ENCODE measurements at regions not wholly inside any gene's neighbourhood (a gene's known extent, or its start where the extent isn't known, plus 50 kb on each side); places are given as distances from the start of the nearest gene placed in this dataset.

DNA sequence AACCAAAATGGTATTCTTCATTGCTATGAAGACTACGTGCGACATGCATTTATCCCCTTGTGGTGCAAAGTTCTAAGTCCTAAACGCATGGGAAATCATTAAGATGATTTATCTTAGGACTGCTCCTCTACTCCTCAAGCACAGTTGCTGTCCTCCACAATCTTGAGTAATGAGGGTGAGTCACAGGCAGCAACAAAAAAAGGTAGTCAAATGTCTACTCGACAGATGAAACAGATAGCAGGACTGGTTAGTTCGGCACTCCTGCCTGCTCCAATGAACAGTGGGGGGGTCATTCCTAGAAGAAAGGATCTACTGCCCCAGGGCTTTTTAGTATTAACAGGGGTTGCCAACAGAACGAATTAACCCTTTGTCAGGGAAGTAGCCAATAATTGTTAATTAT is 233.7 kb upstream of the FGF13 start (continued):
- TF ChIP-seq SMARCE1 (IDR thresholded peaks at IDR 0.05) (peak; percentile 52; the same call in 1 of the 2 replicates), SAFB2 (IDR thresholded peaks at IDR 0.05; ENCODE audit: borderline replicate concordance, low read depth, low read length, severe bottlenecking) (no peak), ERF (CRISPR knock-in tag; IDR thresholded peaks at IDR 0.05) (no peak), RBM14 (IDR thresholded peaks at IDR 0.05; ENCODE audit: borderline replicate concordance, insufficient read depth, low read depth, low read length) (no peak), GATAD2A (IDR thresholded peaks at IDR 0.05) (no peak), CBX1 (IDR thresholded peaks at IDR 0.05; ENCODE audit: low read depth) (no peak), TEAD4 (IDR thresholded peaks at IDR 0.05; ENCODE audit: low read length) (no peak), TEAD4 (CRISPR knock-in tag; IDR thresholded peaks at IDR 0.05; ENCODE audit: borderline replicate concordance) (no peak), SAP30 (IDR thresholded peaks at IDR 0.05; ENCODE audit: borderline replicate concordance, insufficient read depth, low read depth, low read length, poor library complexity, severe bottlenecking) (no peak), ZNF584 (CRISPR knock-in tag; IDR thresholded peaks at IDR 0.05; ENCODE audit: low read depth) (no peak), THRAP3 (IDR thresholded peaks at IDR 0.05; ENCODE audit: borderline replicate concordance) (no peak), SMAD1 (IDR thresholded peaks at IDR 0.05; ENCODE audit: low read depth, low read length, partially characterized antibody) (no peak), SRSF3 (IDR thresholded peaks at IDR 0.05; ENCODE audit: insufficient read depth, low read length) (no peak), MAFG (tag; conservative IDR thresholded peaks at IDR 0.05) (no peak), E2F3 (CRISPR knock-in tag; IDR thresholded peaks at IDR 0.05) (no peak), SOX6 (IDR thresholded peaks at IDR 0.05) (peak; percentile 51), MTA1 (IDR thresholded peaks at IDR 0.05; ENCODE audit: borderline replicate concordance) (no peak)
- TF ChIP-seq, protein P1, sequence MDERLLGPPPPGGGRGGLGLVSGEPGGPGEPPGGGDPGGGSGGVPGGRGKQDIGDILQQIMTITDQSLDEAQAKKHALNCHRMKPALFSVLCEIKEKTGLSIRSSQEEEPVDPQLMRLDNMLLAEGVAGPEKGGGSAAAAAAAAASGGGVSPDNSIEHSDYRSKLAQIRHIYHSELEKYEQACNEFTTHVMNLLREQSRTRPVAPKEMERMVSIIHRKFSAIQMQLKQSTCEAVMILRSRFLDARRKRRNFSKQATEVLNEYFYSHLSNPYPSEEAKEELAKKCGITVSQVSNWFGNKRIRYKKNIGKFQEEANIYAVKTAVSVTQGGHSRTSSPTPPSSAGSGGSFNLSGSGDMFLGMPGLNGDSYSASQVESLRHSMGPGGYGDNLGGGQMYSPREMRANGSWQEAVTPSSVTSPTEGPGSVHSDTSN (CRISPR knock-in tag; IDR thresholded peaks at IDR 0.05; ENCODE audit: low read depth) = no peak
- TF ChIP-seq, protein P1 (tag; conservative IDR thresholded peaks at IDR 0.05; ENCODE audit: low read depth) = peak; percentile 87
- TF ChIP-seq, protein P2, sequence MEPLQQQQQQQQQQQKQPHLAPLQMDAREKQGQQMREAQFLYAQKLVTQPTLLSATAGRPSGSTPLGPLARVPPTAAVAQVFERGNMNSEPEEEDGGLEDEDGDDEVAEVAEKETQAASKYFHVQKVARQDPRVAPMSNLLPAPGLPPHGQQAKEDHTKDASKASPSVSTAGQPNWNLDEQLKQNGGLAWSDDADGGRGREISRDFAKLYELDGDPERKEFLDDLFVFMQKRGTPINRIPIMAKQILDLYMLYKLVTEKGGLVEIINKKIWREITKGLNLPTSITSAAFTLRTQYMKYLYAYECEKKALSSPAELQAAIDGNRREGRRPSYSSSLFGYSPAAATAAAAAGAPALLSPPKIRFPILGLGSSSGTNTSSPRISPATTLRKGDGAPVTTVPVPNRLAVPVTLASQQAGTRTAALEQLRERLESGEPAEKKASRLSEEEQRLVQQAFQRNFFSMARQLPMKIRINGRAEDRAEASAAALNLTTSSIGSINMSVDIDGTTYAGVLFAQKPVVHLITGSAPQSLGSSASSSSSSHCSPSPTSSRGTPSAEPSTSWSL (CRISPR knock-in tag; IDR thresholded peaks at IDR 0.05; ENCODE audit: borderline replicate concordance) = no peak
- TF ChIP-seq, protein P3, sequence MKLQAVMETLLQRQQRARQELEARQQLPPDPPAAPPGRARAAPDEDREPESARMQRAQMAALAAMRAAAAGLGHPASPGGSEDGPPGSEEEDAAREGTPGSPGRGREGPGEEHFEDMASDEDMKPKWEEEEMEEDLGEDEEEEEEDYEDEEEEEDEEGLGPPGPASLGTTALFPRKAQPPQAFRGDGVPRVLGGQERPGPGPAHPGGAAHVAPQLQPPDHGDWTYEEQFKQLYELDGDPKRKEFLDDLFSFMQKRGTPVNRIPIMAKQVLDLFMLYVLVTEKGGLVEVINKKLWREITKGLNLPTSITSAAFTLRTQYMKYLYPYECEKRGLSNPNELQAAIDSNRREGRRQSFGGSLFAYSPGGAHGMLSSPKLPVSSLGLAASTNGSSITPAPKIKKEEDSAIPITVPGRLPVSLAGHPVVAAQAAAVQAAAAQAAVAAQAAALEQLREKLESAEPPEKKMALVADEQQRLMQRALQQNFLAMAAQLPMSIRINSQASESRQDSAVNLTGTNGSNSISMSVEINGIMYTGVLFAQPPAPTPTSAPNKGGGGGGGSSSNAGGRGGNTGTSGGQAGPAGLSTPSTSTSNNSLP (IDR thresholded peaks at IDR 0.05; ENCODE audit: borderline replicate concordance, low read depth, low read length) = no peak
- TF ChIP-seq, protein P4, sequence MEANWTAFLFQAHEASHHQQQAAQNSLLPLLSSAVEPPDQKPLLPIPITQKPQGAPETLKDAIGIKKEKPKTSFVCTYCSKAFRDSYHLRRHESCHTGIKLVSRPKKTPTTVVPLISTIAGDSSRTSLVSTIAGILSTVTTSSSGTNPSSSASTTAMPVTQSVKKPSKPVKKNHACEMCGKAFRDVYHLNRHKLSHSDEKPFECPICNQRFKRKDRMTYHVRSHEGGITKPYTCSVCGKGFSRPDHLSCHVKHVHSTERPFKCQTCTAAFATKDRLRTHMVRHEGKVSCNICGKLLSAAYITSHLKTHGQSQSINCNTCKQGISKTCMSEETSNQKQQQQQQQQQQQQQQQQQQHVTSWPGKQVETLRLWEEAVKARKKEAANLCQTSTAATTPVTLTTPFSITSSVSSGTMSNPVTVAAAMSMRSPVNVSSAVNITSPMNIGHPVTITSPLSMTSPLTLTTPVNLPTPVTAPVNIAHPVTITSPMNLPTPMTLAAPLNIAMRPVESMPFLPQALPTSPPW (CRISPR knock-in tag; IDR thresholded peaks at IDR 0.05) = peak; percentile 37; the same call in 1 of the 2 replicates
